ENCODE measurements at regions not wholly inside any gene's neighbourhood (a gene's known extent, or its start where the extent isn't known, plus 50 kb on each side); places are given as distances from the start of the nearest gene placed in this dataset.

DNA sequence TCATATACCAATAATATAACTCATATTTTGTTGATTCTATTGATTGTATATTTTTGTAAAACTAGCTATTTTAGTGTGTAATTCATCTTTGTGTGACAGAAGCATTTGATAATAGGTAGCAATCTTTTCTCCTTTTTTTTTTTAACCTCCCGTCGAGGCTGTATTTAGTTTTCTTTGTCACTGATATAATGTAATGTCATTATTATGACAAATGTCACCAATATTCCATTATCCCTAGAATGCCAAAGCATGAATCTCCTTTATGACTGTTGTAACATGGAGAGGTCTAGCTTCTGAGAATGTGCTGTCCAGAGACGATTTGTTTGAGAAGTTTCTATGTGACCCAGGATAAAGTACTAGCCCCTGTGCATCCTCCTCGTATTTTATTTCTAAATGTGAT is 639.0 kb upstream of the ATXN7L3B start (continued):
- TF ChIP-seq, protein P1, sequence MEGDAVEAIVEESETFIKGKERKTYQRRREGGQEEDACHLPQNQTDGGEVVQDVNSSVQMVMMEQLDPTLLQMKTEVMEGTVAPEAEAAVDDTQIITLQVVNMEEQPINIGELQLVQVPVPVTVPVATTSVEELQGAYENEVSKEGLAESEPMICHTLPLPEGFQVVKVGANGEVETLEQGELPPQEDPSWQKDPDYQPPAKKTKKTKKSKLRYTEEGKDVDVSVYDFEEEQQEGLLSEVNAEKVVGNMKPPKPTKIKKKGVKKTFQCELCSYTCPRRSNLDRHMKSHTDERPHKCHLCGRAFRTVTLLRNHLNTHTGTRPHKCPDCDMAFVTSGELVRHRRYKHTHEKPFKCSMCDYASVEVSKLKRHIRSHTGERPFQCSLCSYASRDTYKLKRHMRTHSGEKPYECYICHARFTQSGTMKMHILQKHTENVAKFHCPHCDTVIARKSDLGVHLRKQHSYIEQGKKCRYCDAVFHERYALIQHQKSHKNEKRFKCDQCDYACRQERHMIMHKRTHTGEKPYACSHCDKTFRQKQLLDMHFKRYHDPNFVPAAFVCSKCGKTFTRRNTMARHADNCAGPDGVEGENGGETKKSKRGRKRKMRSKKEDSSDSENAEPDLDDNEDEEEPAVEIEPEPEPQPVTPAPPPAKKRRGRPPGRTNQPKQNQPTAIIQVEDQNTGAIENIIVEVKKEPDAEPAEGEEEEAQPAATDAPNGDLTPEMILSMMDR (conservative IDR thresholded peaks at IDR 0.05; ENCODE audit: low read depth in 2 of 2): no peak

DNA sequence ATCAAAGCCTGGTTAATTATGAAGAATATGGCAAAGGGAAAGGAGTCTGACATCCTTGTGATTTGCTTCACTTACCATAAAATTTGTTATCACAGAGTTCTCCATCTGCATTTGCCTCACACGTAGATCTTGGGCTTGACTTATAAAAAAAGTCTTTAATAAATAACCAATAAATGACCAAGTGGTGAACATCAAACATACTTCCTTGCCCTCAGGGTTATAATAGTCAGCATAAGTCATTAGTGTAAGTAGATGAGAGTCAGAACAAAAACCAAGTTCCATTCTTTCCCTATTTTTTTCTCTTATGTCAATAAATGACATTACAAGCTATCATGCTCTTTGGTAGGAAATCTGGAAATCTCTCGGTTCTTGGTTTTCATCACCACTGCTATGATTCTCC is 635.4 kb upstream of the ATXN7L3B start:
- no peaks in the 10 kb centered on the region for H4K20me1 ChIP-seq (replicated peaks; ENCODE audit: insufficient read depth)
- H3K9me2 ChIP-seq (ENCODE audit: insufficient read depth): no peaks in the 10 kb centered on the region
- Mint-ChIP-seq H3K4me1 (no peaks in the 10 kb centered on the region), H3K9me3 (no peaks in the 10 kb centered on the region), H3K36me3 (ENCODE audit: low read depth) (no peaks in the 10 kb centered on the region), H3K4me3 (no peak overlapping the region), H3K27ac (no peak overlapping the region), H3K27me3 (ENCODE audit: insufficient read depth, low read depth, poor library complexity) (no peaks in the 10 kb centered on the region)
- no peak overlapping the region for H3K4me3 ChIP-seq
- H3K27me3 ChIP-seq (ENCODE audit: insufficient read depth): no peaks in the 10 kb centered on the region
- H3K27ac ChIP-seq (ENCODE audit: low read depth): no peak overlapping the region
- DNase-seq (ENCODE audit: low spot score): no peak
- H3K36me3 ChIP-seq (ENCODE audit: insufficient read depth): no peaks in the 10 kb centered on the region
- H3F3A ChIP-seq (replicated peaks; ENCODE audit: low read depth): no peaks in the 10 kb centered on the region
- ATAC-seq: no peak
- H3K79me2 ChIP-seq (replicated peaks; ENCODE audit: insufficient read depth): no peaks in the 10 kb centered on the region
- H3K4me2 ChIP-seq: no peak overlapping the region
- no peak overlapping the region for H2AFZ ChIP-seq
- no peaks in the 10 kb centered on the region for H3K4me1 ChIP-seq (ENCODE audit: insufficient read depth)
- TF ChIP-seq ZNF114 (CRISPR knock-in tag; IDR thresholded peaks at IDR 0.05) (no peak), JUNB (IDR thresholded peaks at IDR 0.05; ENCODE audit: unreplicated experiment) (no peak), STAT1 (IDR thresholded peaks at IDR 0.05; ENCODE audit: unreplicated experiment) (no peak), ZNF462 (CRISPR knock-in tag; IDR thresholded peaks at IDR 0.05) (no peak), ETS1 (IDR thresholded peaks at IDR 0.05) (no peak), ZNF331 (CRISPR knock-in tag; IDR thresholded peaks at IDR 0.05; ENCODE audit: low read depth) (no peak), EZH2phosphoT487 (IDR thresholded peaks at IDR 0.05; ENCODE audit: unreplicated experiment) (no peak), POLR2AphosphoS5 (IDR thresholded peaks at IDR 0.05; ENCODE audit: low read depth) (no peak), CREB1 (CRISPR knock-in tag; IDR thresholded peaks at IDR 0.05; ENCODE audit: low read depth) (no peak), NANOG (IDR thresholded peaks at IDR 0.05; ENCODE audit: borderline replicate concordance) (no peak), EZH2 (IDR thresholded peaks at IDR 0.05; ENCODE audit: low read depth, unreplicated experiment) (no peak)
- TF ChIP-seq, protein P1 (conservative IDR thresholded peaks at IDR 0.05; ENCODE audit: low read depth in 2 of 2): no peak

All from GM23338 (cell line).